ENCODE measurements at regions not wholly inside any gene's neighbourhood (a gene's known extent, or its start where the extent isn't known, plus 50 kb on each side); places are given as distances from the start of the nearest gene placed in this dataset.

- no peak for DNase-seq
These were observed 993.2 kb downstream of the BCL11B start for GRCh38 chr14:98278800-98279199.

GRCh38 chr14:98280436-98280835 is 991.6 kb downstream of the BCL11B start:
- DNase-seq: no peak

GRCh38 chr14:98288825-98289224 is 983.2 kb downstream of the BCL11B start:
- DNase-seq: no peak

- DNase-seq: no peak
These were observed 981.4 kb downstream of the BCL11B start for GRCh38 chr14:98290596-98290995.

- no peak for DNase-seq
These were observed 979.8 kb downstream of the BCL11B start for GRCh38 chr14:98292191-98292590.

GRCh38 chr14:98293576-98293975 is 978.4 kb downstream of the BCL11B start:
- no peak for DNase-seq

GRCh38 chr14:98296895-98297294 is 975.1 kb downstream of the BCL11B start:
- no peak for DNase-seq

- DNase-seq: no peak
These were observed 974.4 kb downstream of the BCL11B start for GRCh38 chr14:98297567-98297966.

- no peak for DNase-seq
These were observed 973.3 kb downstream of the BCL11B start for GRCh38 chr14:98298481-98299244.

GRCh38 chr14:98301681-98302080 is 970.3 kb downstream of the BCL11B start:
- DNase-seq: no peak

- no peak for DNase-seq
These were observed 967.4 kb downstream of the BCL11B start for GRCh38 chr14:98304574-98304973.

GRCh38 chr14:98309591-98309990 is 962.4 kb downstream of the BCL11B start:
- no peak for DNase-seq

GRCh38 chr14:98312006-98312405 is 960.0 kb downstream of the BCL11B start:
- no peak for DNase-seq

GRCh38 chr14:98321841-98322240 is 950.2 kb downstream of the BCL11B start:
- no peak for DNase-seq

GRCh38 chr14:98323836-98324235 is 948.2 kb downstream of the BCL11B start:
- DNase-seq: no peak

GRCh38 chr14:98325761-98326160 is 946.2 kb downstream of the BCL11B start:
- DNase-seq: no peak

GRCh38 chr14:98328496-98328895 is 943.5 kb downstream of the BCL11B start:
- no peak for DNase-seq

- DNase-seq: no peak
These were observed 937.8 kb downstream of the BCL11B start for GRCh38 chr14:98334186-98334585.

- no peak for DNase-seq
These were observed 930.8 kb downstream of the BCL11B start for GRCh38 chr14:98341211-98341610.

GRCh38 chr14:98345161-98345560 is 926.8 kb downstream of the BCL11B start:
- DNase-seq: no peak

- no peak for DNase-seq
These were observed 924.3 kb downstream of the BCL11B start for GRCh38 chr14:98347686-98348085.

- DNase-seq: no peak
These were observed 923.5 kb downstream of the BCL11B start for GRCh38 chr14:98348505-98348904.

GRCh38 chr14:98350213-98350612 is 921.8 kb downstream of the BCL11B start:
- DNase-seq: no peak

- no peak for DNase-seq
These were observed 907.0 kb downstream of the BCL11B start for GRCh38 chr14:98364961-98365360.

- no peak for DNase-seq
These were observed 905.6 kb downstream of the BCL11B start for GRCh38 chr14:98366429-98366828.
